NOMO-1 (cell line): ENCODE measurements at regions not wholly inside any gene's neighbourhood (a gene's known extent, or its start where the extent isn't known, plus 50 kb on each side); places are given as distances from the start of the nearest gene placed in this dataset.

ENCODE experiments used
- DNase-seq, 2 experiments: peaks; one replicate each; lab custom pipeline; 2025; ENCODE audit not compliant: unreplicated experiment in 2 of 2; lab: John Stamatoyannopoulos, UW

DNA sequence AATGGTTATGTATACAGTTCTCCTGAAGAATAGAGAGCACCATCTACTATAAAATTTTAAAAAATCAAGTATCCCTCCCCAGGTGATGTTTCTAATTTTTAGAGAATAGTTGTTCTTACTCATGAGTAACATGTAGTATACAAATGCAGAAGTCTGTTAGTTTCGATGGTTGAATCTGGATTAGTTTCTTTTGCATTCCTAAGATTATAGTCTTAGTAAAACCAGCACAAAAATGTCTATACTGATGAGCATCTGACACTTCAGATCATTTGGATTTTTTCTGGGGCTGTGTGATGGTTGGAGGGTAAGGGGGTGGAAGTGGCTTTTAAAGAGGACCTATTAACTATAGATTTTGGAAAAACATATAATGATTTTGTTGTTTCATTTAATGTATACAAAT is 167.3 kb upstream of the SGO1 start:
- DNase-seq, result peak in 1 of 2 experiments; percentile 37

- peak in 1 of 2 experiments; percentile 38 for DNase-seq
These were observed 166.7 kb upstream of the SGO1 start for GRCh38 chr3:20352546-20353179.

- DNase-seq, result no peak
These were observed 164.4 kb upstream of the SGO1 start for GRCh38 chr3:20350449-20350848.

GRCh38 chr3:20346916-20347315 is 160.9 kb upstream of the SGO1 start:
- DNase-seq, result no peak

DNA sequence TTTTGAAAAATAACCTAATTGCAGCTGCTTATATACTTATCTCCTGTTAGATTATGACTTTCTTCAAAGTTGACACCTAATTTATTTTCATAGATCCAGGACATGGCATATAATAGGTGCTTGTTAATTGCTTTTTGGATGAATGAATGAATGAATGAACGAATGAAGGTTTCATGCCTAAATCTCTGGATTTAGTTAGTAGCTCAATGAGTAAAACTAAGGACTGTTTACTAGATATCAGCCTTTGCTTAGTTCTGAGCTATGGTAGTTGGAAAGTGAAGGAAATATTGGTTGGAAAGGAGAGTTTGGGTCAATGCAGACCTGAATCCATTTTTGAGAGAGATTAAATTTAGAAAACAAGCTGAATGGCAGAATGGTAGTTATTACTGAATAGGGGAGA is 160.4 kb upstream of the SGO1 start:
- no peak for DNase-seq

DNA sequence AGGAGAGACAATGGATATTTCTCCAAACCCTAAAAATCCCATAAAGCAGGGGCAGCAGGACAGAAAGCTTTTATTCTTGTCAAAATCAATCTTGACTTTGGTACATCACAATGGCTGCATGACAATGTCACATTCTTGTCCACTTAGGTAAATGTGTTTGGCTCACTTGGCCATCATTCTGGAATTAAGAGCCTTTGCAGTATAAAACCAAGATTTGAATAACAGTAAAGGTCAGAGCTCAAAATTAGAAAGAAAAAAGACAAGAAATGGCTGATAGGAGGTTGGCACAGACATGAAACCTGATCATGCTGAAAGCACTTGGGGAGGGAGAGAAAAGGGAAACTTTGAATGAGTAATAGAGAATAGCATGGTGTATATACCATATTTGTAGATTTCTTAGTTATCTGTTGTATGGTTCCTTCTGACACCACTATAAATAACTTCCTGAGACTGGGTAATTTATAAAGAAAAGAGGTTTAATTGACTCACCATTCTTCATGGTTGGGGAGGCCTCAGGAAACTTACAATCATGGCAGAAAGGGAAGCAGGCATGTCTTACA is 158.5 kb upstream of the SGO1 start:
- DNase-seq, result no peak

- DNase-seq, result no peak
These were observed 157.8 kb upstream of the SGO1 start for GRCh38 chr3:20343790-20344189.

DNA sequence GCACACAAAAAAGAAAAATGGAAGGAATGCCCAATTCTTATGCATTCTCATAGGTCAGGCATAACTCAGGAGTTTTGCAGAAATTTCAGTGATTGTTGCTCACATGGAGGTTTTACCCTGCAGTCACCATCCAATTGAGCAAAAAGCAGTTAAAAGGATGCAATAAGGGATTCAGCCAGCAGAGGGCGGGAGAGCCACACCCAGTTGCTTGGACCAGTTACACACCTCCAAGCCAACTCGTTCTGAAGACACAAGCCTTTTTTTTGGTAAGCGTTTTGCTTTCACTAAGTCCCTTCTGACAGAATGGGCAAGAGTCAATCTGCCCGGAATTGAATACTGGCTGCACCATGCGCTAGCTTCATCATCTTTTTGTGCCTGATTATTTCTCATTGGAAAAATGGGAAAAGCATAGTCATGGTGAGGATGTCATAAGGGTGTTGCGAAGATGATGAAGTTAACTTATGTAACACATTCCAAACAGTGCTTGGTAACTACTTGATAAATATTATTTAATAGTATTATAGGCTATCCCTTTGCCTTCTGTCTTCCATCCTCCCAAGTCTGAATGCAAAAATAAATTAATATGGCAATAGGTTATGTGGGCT is 154.4 kb upstream of the SGO1 start:
- peak; percentile 70 to 71 for DNase-seq

- DNase-seq, result no peak
These were observed 150.6 kb upstream of the SGO1 start for GRCh38 chr3:20336572-20336971.

DNA sequence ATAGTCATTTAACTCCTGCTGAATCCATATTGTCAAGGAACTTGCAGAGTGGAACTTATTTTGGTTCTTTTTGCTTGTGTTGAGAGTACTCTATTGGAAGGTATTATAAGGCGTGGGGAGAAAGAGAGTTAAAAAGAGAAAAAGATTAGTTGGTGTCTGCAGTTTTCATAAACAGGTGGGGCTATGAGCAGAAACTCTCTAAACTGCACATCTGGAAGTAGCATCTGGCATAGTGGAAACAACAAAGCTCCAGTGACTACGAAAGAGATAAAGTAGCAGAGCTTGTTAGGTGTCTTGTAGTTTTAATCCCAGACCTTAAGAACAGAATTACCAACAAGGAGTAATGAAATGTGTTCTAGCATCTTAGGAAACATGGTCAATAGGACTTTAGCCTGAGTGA is 148.8 kb upstream of the SGO1 start:
- DNase-seq, result no peak

DNA sequence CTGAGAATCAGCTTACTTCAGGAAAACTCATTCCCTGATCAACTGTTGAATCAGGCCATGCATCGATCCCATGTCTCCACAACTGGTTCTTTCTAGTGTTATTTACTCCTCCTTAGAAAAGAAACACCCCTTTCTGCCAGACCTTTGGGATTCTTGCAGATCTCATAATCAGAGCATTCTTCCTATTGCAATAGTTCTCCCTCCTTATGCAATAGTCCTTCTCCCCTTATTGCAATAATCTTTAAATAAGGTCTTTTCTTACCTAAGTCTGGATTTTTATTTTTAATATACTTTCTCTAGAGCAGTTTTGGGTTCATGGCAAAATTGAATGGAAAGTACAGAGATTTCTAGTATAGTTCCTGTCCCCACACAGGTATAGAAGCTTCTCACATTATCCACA is 141.9 kb upstream of the SGO1 start:
- no peak for DNase-seq

DNA sequence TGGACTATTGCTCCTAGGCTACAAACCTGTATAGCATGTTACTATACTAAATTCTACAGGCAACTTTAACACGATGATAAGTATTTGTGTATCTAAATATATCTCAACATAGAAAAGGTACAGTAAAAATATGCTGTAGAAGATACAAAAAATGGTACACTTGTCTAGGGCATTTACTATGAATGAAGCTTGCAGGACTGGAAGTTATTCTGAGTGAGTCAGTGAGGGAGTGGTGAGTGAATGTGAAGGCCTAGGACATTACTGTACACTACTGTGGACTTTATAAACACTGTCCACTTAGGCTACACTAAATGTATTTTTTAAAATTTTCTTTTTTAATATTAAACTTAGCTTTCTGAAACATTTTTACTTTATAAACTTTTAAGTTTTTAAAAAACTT is 140.5 kb upstream of the SGO1 start:
- DNase-seq, result no peak

GRCh38 chr3:20325563-20325962 is 139.6 kb upstream of the SGO1 start:
- no peak for DNase-seq

DNA sequence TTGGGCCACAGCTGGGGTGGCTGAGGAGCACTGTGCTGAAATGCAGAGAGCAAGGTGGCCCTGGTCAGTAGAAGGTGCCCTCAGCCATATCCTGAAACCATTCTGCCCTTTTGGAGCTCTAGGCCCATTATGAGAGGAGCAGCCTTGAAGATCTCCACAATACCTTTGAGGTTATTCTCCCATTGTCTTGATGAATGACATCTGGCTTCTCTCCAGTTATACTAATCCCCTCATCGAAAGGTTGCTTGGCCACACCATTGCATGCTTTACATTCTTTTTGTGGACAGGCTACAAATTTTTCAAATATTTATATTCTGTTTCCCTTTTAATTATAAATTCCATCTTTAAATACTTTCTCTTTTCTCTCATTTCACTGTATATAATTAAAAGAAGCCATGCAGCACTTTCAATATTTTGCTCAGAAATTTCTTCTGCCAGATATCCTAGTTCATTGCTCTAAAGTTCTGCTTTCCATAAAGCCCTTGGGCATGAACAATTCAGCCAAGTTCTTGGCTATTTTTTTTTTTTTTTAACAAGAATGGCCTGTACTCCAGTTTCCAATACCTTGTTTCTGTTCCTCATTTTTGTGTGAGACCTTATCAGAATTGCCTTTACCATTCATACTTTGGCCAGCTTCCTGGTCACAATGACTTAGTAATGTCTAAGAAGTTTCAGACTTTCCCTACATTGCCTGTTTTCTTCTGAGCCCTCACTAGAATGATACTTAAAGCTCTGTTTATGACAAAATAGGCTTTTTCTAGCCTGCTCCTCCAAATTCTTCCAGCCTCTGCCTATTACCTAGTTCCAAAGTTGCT is 138.9 kb upstream of the SGO1 start:
- peak; percentile 79 to 89 for DNase-seq

DNA sequence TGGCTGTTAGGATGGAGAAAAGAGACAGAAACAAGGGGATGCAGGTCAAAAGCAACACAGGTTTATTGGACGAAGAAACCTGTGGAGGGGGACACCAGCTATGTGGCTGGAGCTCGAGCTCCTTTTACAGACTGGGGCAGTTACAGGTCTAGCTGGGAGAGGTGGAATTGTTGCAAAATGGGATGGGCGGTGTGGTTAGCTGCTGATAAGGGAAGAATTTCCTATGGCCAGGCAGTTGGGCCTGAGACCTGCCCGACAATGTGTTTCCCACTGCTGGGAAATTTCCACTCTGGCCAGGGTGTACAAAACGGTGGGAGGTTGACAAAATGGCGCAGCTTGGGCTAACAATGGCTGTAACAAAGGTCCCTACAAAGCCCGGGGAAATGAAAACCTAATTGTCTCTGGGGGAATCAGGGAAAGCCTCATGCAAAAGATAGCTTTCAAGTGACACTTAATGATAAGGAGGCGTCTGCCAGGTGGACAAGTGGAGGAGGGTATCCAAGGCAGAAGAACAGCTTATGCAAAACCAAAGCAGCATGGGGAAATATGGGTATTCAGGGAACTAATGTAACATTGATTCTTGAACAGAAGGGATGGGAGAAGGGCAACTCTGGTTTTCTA is 137.4 kb upstream of the SGO1 start:
- DNase-seq, result no peak

- peak; percentile 46 to 73 for DNase-seq
These were observed 136.1 kb upstream of the SGO1 start for GRCh38 chr3:20322085-20322484.

- no peak for DNase-seq
These were observed 135.5 kb upstream of the SGO1 start for GRCh38 chr3:20321391-20322047.

GRCh38 chr3:20320489-20320888 is 134.5 kb upstream of the SGO1 start:
- DNase-seq, result no peak

DNA sequence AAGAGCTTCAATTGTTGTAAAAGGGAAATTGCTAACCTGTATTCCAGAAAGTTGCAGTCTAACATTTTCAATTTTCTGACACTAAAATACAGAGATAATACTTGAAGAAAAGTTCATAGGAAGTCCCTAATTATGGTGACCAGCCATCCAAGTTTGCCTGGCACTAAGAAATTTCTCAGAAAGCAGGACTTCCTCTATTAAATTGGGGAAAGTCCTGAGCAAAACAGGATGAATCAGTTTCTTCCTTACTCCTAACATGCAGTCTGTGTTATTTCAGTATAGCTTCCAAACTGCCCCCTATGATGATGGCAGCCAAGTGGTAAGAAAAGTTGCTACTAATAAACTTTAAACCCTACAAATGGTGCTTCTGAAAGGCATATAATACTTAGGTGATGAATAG is 133.5 kb upstream of the SGO1 start:
- no peak for DNase-seq

DNA sequence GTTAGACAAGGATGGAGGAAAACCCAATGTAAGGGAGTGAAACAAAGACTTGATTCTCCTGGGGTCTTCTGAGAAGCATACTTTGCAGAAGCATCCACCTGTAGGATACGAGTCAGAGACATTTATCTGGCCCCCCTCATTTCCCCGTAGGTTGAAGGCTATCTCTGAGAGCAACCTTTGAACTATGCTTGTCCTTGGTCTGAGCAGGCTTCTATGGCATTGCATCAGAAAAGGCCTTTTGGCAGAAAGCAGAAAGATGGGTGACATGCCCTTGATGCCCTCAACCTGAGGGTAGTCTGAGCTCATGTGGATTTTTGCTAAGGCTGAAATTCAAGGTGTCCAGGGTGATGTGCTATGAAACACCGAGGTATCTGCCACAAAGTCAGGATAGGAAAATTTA is 131.6 kb upstream of the SGO1 start:
- DNase-seq, result no peak

- DNase-seq, result no peak
These were observed 130.2 kb upstream of the SGO1 start for GRCh38 chr3:20316238-20316637.
